ENCODE measurements at regions not wholly inside any gene's neighbourhood (a gene's known extent, or its start where the extent isn't known, plus 50 kb on each side); places are given as distances from the start of the nearest gene placed in this dataset.

- no peak for TF ChIP-seq CTCF (IDR thresholded peaks at IDR 0.05)
- no peak for TF ChIP-seq POLR2A (IDR thresholded peaks at IDR 0.05)
Measured at GRCh38 chr1:22284236-22284635, 141.3 kb upstream of the WNT4 start.
